ENCODE measurements at regions not wholly inside any gene's neighbourhood (a gene's known extent, or its start where the extent isn't known, plus 50 kb on each side); places are given as distances from the start of the nearest gene placed in this dataset.

DNA sequence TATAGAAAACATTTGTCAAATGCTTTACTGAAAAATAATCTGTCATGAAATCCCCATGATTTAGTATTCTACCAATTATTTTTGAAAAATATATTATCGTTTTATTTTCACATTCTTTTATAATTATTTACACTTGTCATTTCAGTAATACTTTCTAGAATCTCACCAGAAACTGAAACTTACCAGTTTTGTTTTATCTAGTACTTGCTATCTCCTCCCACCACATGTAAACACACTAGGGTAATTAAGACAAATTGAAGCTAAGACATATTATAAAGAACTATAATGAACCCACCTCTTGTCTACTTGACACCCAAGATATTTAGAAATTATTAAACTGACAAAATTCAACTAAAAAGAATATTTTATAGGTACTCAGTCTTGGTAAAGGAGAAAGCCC, 51.5 kb upstream of the GRM3 start:
- TF ChIP-seq, protein P1, sequence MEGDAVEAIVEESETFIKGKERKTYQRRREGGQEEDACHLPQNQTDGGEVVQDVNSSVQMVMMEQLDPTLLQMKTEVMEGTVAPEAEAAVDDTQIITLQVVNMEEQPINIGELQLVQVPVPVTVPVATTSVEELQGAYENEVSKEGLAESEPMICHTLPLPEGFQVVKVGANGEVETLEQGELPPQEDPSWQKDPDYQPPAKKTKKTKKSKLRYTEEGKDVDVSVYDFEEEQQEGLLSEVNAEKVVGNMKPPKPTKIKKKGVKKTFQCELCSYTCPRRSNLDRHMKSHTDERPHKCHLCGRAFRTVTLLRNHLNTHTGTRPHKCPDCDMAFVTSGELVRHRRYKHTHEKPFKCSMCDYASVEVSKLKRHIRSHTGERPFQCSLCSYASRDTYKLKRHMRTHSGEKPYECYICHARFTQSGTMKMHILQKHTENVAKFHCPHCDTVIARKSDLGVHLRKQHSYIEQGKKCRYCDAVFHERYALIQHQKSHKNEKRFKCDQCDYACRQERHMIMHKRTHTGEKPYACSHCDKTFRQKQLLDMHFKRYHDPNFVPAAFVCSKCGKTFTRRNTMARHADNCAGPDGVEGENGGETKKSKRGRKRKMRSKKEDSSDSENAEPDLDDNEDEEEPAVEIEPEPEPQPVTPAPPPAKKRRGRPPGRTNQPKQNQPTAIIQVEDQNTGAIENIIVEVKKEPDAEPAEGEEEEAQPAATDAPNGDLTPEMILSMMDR (IDR thresholded peaks at IDR 0.05): no peak
- TF ChIP-seq ZFX (IDR thresholded peaks at IDR 0.05; ENCODE audit: borderline replicate concordance): no peak
- no peak overlapping the region for H3K27ac ChIP-seq

DNA sequence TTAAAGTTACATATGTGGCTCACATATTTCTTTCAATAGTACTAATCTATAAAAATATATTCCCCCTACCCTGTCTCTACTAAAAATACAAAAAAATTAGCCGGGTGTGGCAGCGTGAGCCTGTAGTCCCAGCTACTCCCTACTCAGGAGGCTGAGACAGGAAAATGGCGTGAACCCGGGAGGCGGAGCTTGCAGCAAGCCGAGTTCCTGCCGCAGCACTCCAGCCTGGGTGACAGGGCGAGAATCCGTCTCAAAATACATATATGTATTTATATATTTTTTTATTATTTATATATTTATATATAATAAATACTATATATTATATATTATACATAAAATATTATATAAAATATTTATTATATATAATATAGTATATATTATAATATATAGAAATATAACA, 69.7 kb upstream of the GRM3 start:
- TF ChIP-seq, protein P1 (IDR thresholded peaks at IDR 0.05): no peak
- no peak for TF ChIP-seq ZFX (IDR thresholded peaks at IDR 0.05; ENCODE audit: borderline replicate concordance)
- no peak overlapping the region for H3K27ac ChIP-seq

DNA sequence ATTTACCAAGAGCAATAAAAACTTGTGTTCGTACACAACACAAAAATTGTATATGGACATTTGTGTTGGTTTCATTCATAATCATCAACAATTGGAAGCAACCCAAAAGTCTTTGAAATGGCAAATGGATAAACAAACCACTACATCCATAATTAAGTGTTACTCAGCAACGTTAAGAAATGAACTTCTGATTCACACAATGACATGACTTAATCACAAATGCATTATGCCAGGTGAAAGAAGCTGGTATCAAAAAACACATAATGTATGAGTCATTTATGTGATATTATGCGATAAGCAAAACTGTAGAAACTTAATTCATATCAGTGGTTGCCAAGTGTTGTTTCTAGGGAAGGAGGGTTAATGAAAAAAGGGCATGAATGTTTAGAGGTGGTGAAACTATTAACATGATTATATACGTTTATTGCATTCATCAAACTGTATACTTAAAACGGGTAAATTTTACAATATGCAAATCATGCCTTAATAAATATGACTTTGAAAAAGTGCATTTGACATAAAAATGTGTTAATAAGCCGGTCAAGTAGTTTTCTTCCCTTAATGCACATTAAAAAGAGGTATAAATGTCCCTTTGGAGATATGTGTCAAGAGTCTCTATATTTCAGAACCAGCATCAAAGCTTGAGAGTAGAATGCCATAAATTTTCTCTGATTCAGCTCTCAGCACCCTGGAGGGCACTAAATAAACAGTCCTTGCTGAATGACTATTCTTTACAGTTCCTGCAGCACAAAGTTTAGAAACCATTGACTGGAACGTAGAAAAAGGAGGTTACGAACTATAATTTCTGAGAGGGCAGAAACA, 84.8 kb upstream of the GRM3 start:
- no peak for TF ChIP-seq ZFX (IDR thresholded peaks at IDR 0.05; ENCODE audit: borderline replicate concordance)
- TF ChIP-seq, protein P1 (IDR thresholded peaks at IDR 0.05): no peak
- no peak overlapping the region for H3K27ac ChIP-seq

DNA sequence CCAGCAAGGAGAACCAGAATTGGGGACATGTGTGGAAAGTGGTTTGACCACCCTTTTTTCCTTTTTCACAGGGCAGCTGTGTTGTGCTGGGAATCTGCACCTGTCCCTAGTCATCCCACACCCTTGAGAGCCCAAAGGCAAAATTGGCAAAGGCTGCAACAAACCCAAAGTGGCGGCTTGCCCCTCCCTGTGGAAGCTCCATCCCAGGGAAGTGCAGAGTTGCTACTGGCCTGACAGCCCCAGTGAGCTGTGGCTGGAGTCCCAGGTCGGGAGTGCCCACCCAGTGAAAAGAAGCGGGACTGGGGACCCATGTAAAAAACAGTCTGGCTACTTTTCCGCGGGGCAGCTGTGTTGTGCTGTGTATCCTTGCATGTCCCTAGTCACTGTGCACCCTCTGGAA, 109.1 kb upstream of the GRM3 start:
- no peak for TF ChIP-seq ZFX (IDR thresholded peaks at IDR 0.05; ENCODE audit: borderline replicate concordance)
- H3K27ac ChIP-seq: no peak overlapping the region

DNA sequence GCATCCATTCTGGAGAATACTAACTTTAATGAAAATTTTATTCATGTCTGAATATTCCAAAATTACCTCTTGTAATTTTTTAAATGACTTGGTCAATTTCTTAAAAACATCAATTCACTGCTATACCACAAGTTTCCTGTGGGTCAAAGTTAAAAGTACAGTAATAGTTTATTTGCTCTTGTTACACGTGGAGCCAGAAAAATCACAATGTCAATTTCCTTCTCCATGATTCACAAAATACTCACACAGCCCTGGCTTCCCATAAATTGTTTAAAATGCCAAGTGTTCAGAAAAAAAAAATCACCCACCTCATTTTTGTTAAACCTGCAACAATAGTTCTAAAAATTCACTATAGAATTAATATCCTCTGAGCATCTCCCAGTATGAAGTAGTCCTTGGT, 139.5 kb upstream of the GRM3 start:
- H3K27ac ChIP-seq: no peak overlapping the region
- TF ChIP-seq ZFX (IDR thresholded peaks at IDR 0.05; ENCODE audit: borderline replicate concordance): no peak
- TF ChIP-seq, protein P1 (IDR thresholded peaks at IDR 0.05): no peak

DNA sequence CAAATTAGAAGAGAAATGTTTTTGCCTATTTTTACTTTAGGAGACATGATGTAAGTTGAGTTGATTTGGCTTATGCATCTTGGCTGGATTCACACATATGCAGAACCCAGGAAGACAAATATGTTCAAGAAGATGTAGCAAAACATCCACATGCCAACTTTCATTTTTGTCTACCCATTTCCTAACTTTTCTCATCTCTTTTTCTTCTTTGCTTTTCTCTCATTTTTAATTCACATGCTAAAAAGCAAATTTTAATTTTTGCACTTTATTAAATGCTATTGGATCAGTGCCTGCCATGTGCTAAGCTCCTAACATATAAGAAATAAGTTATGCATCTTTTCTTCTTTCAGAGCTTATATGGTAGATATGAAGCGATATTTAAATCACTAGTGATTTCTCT, 143.7 kb upstream of the GRM3 start:
- TF ChIP-seq ZFX (IDR thresholded peaks at IDR 0.05; ENCODE audit: borderline replicate concordance): no peak
- TF ChIP-seq, protein P1 (IDR thresholded peaks at IDR 0.05): no peak

DNA sequence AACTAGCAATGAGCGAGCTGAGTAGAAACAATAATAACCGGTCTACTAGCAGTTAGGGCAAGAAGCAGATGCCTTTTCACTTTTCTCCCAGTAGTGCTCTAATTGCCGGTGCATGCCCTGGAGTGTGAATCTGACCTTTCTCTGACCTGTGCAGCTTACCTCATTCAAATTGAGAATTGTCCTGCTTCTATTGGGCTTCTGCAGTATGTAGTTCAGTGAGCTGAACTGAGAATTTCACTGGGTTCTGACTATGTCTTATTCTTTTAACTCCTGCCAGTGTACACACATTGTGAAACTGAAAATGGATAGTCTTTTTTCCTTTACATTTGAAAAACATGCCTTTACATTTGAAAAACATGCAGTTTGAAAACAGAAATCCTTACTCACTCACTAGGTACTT, 157.9 kb upstream of the GRM3 start:
- H3K27ac ChIP-seq: no peak overlapping the region
- TF ChIP-seq, protein P1 (IDR thresholded peaks at IDR 0.05): no peak
- no peak for TF ChIP-seq ZFX (IDR thresholded peaks at IDR 0.05; ENCODE audit: borderline replicate concordance)

More for the DNA sequence above, 143.7 kb upstream of the GRM3 start:
- no peak overlapping the region for H3K27ac ChIP-seq
